HCT116 (cell line): ENCODE measurements at regions not wholly inside any gene's neighbourhood (a gene's known extent, or its start where the extent isn't known, plus 50 kb on each side); places are given as distances from the start of the nearest gene placed in this dataset.

Experiments
- ATAC-seq: fragments of 200-7000 bp; cut with Tn5 transposase; 2 replicates; pipeline ENCODE4 v1.9.1; 2020; ENCODE audit warnings: mild to moderate bottlenecking, moderate library complexity
- BruUV-seq: library from RNA; stranded (reverse); fragments of 400-500 nt; replicated peaks from 2 replicates; lab custom pipeline; 2021; lab: Mats Ljungman, UMichigan
- CTCF ChIA-PET: fragments of 300-600 bp; sonication (Branson Sonifier 250); formaldehyde crosslinking; loops from one replicate; lab custom pipeline; 2021; ENCODE audit warnings: antibody characterized with exemption; lab: Charles Lee
- POLR2A ChIA-PET: fragments of 300-600, 350-600 bp; sonication (Branson Sonifier 250); formaldehyde crosslinking; loops from one replicate; lab custom pipeline; 2021; ENCODE audit warnings: antibody characterized with exemption; lab: Charles Lee
- RAD21 ChIA-PET, 2 experiments: fragments of 300-600 bp; sonication (Branson Sonifier 250); formaldehyde crosslinking; loops; one replicate each; lab custom pipeline; 2023; ENCODE audit warnings: low total read pairs in 2 of 2; ENCODE audit not compliant: uncharacterized antibody in 2 of 2, unreplicated experiment in 2 of 2, low non-redundant PET in 1 of 2; lab: Charles Lee
- DNase-seq: peaks from one replicate; pipeline ENCODE4 v3.0.0-alpha.2; 2010; ENCODE audit warnings: low read depth, low spot score
- H2AFZ ChIP-seq: fragments of 200-600 bp; shearing (Covaris generic), sonication (generic); 2 replicates; pipeline ENCODE4 v1.6.1; 2017; ENCODE audit warnings: low read depth, mixed run types, mixed read lengths, antibody characterized with exemption, low read length; ENCODE audit not compliant: poor library complexity, severe bottlenecking
- H3K27ac ChIP-seq: 2 replicates; pipeline ENCODE4 v1.5.1; 2012; ENCODE audit warnings: low read depth, low read length
- H3K27me3 ChIP-seq: fragments of 200-600 bp; sonication (generic); 2 replicates; pipeline ENCODE4 v1.6.1; 2016; ENCODE audit warnings: mixed run types, low read length, mixed read lengths; ENCODE audit not compliant: insufficient read depth
- H3K36me3 ChIP-seq, 2 experiments: fragments of 200-500 bp in 1 of 2; fragments of 200-600 bp in 1 of 2; sonication (Bioruptor generic) in 1 of 2; sonication (generic) in 1 of 2; 2 replicates each; pipeline versions ENCODE4 v1.5.1 to v1.6.1; 2014 to 2016; ENCODE audit warnings: low read length in 2 of 2, inconsistent platforms in 1 of 2, mixed read lengths in 1 of 2, mixed run types in 1 of 2; ENCODE audit not compliant: insufficient read depth in 2 of 2, control insufficient read depth in 1 of 2
- H3K4me1 ChIP-seq, 2 experiments: fragments of 200-600 bp in 1 of 2; sonication (generic) in 1 of 2; 2 replicates each; pipeline versions ENCODE4 v1.5.1 to v1.6.1; 2012 to 2017; ENCODE audit warnings: low read length in 2 of 2, inconsistent platforms in 1 of 2, mild to moderate bottlenecking in 1 of 2, mixed read lengths in 1 of 2, mixed run types in 1 of 2, moderate library complexity in 1 of 2; ENCODE audit not compliant: insufficient read depth in 2 of 2, control insufficient read depth in 1 of 2
- H3K4me2 ChIP-seq: fragments of 200-600 bp; sonication (generic); 2 replicates; pipeline ENCODE4 v1.6.1; 2017; ENCODE audit warnings: mixed run types, low read length, mixed read lengths
- H3K4me3 ChIP-seq, 2 experiments: fragments of 200-600 bp in 1 of 2; sonication (generic) in 1 of 2; replicated peaks in 1 of 2; 2 replicates each; pipeline ENCODE4 v1.5.1; 2011 to 2016; ENCODE audit warnings: low read length in 2 of 2, control low read depth in 1 of 2, low read depth in 1 of 2, mild to moderate bottlenecking in 1 of 2, mixed read lengths in 1 of 2, mixed run types in 1 of 2
- H3K79me2 ChIP-seq: fragments of 200-600 bp; sonication (generic); 2 replicates; pipeline ENCODE4 v1.6.1; 2017; ENCODE audit warnings: mild to moderate bottlenecking, mixed run types, low read length, moderate library complexity, mixed read lengths; ENCODE audit not compliant: insufficient read depth
- H3K9ac ChIP-seq: fragments of 200-600 bp; sonication (generic); 2 replicates; pipeline ENCODE4 v1.6.1; 2016; ENCODE audit warnings: low read length, mixed read lengths
- H3K9me2 ChIP-seq: fragments of 200-600 bp; sonication (generic), shearing (Covaris generic); 2 replicates; pipeline ENCODE4 v1.6.1; 2017; ENCODE audit warnings: mixed run types, mild to moderate bottlenecking, moderate library complexity; ENCODE audit not compliant: insufficient read depth
- H3K9me3 ChIP-seq, 2 experiments: fragments of 200-500 bp in 1 of 2; fragments of 200-600 bp in 1 of 2; sonication (Bioruptor generic) in 1 of 2; sonication (generic) in 1 of 2; 2 replicates each; pipeline ENCODE4 v1.6.1; 2014 to 2017; ENCODE audit warnings: low read length in 2 of 2, mixed read lengths in 2 of 2, inconsistent platforms in 1 of 2, low read depth in 1 of 2, mild to moderate bottlenecking in 1 of 2, mixed run types in 1 of 2, moderate library complexity in 1 of 2; ENCODE audit not compliant: control insufficient read depth in 1 of 2, insufficient read depth in 1 of 2
- H4K20me1 ChIP-seq: fragments of 200-600 bp; sonication (generic), shearing (Covaris generic); 2 replicates; pipeline ENCODE4 v1.6.1; 2017; ENCODE audit warnings: mixed run types, mild to moderate bottlenecking, moderate library complexity; ENCODE audit not compliant: insufficient read depth
- RAD21 ChIP-seq: IDR thresholded peaks from 2 replicates; pipeline ENCODE4 v1.6.1; 2012; ENCODE audit warnings: low read depth, mild to moderate bottlenecking
- intact Hi-C: fragments of 100-400 bp; cut with micrococcal nuclease; formaldehyde crosslinking; loops from 2 replicates; pipeline ENCODE4 v1.10.0; 2022
- TF ChIP-seq, protein P1 (sequence below): IDR thresholded peaks from 2 replicates; pipeline ENCODE4 v1.6.1; 2011; ENCODE audit warnings: mild to moderate bottlenecking, low read length, moderate library complexity; ENCODE audit not compliant: insufficient replicate concordance; ENCODE audit errors: extremely low read depth
- TF ChIP-seq, protein P2 (sequence below), 3 experiments: fragments of 200-600 bp in 1 of 3; sonication (generic) in 1 of 3; IDR thresholded peaks in 2 of 3; conservative IDR thresholded peaks in 1 of 3; 2 replicates each; pipeline ENCODE4 v1.5.1; 2012 to 2017; ENCODE audit warnings: low read depth in 2 of 3, low read length in 2 of 3, antibody characterized with exemption in 1 of 3, borderline replicate concordance in 1 of 3, control low read depth in 1 of 3, mild to moderate bottlenecking in 1 of 3, mixed read lengths in 1 of 3, mixed run types in 1 of 3, moderate library complexity in 1 of 3; ENCODE audit not compliant: insufficient read depth in 1 of 3

DNA sequence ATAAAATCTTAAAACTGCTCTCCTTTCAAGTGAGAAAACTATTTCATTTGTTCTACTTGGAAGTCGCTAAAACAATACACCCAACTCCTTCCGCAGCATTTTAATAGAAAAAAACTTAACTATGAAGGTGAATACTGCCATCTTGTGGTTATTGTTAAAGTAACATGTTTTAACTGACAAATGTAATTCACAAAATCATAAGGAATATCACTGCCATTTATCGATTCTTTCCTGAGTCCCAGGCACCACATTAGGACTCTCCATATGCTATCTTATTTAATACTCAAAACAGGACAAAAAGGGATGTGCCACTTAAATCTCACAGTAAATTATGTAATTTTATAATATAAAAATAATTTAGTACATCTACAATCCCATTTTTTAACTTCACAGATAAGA lies 130.5 kb upstream of the ITGA1 start:
- Histone ChIP-seq H3K4me2 (peak overlapping the region; percentile 40), H3K27me3 (no peaks in the 10 kb centered on the region), H3K79me2 (no peaks in the 10 kb centered on the region), H3K36me3 (no peaks in the 10 kb centered on the region), H3K4me1 (no peaks in the 10 kb centered on the region), H3K9me2 (no peaks in the 10 kb centered on the region), H2AFZ (peak overlapping the region; percentile 37), H3K27ac (no peak overlapping the region), H3K4me3 (no peak overlapping the region)
- DNase-seq: peak; percentile 42
- RAD21 ChIA-PET: no interaction called here
- CTCF ChIA-PET: interaction anchor here (1.0 to 1.5 kb wide), 3 partner anchors 9 to 1698 kb away, joined by 3 to 4 read pairs (median 3); no protein-coding TSS in a partner anchor
- intact Hi-C loops: loop anchor here (1.0 kb wide), 1 partner anchor 1698 kb away; no protein-coding TSS in a partner anchor
- POLR2A ChIA-PET: no interaction called here
- peak; percentile 61 for ATAC-seq
- peak; percentile 66 for TF ChIP-seq RAD21
- TF ChIP-seq, protein P1, sequence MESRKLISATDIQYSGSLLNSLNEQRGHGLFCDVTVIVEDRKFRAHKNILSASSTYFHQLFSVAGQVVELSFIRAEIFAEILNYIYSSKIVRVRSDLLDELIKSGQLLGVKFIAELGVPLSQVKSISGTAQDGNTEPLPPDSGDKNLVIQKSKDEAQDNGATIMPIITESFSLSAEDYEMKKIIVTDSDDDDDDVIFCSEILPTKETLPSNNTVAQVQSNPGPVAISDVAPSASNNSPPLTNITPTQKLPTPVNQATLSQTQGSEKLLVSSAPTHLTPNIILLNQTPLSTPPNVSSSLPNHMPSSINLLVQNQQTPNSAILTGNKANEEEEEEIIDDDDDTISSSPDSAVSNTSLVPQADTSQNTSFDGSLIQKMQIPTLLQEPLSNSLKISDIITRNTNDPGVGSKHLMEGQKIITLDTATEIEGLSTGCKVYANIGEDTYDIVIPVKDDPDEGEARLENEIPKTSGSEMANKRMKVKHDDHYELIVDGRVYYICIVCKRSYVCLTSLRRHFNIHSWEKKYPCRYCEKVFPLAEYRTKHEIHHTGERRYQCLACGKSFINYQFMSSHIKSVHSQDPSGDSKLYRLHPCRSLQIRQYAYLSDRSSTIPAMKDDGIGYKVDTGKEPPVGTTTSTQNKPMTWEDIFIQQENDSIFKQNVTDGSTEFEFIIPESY: no peak
- TF ChIP-seq, protein P2, sequence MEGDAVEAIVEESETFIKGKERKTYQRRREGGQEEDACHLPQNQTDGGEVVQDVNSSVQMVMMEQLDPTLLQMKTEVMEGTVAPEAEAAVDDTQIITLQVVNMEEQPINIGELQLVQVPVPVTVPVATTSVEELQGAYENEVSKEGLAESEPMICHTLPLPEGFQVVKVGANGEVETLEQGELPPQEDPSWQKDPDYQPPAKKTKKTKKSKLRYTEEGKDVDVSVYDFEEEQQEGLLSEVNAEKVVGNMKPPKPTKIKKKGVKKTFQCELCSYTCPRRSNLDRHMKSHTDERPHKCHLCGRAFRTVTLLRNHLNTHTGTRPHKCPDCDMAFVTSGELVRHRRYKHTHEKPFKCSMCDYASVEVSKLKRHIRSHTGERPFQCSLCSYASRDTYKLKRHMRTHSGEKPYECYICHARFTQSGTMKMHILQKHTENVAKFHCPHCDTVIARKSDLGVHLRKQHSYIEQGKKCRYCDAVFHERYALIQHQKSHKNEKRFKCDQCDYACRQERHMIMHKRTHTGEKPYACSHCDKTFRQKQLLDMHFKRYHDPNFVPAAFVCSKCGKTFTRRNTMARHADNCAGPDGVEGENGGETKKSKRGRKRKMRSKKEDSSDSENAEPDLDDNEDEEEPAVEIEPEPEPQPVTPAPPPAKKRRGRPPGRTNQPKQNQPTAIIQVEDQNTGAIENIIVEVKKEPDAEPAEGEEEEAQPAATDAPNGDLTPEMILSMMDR (IDR thresholded peaks at IDR 0.05 in 2 of 3, conservative IDR thresholded peaks at IDR 0.05 in 1 of 3; ENCODE audit: borderline replicate concordance in 1 of 3, insufficient read depth in 1 of 3, low read depth in 2 of 3, low read length in 2 of 3): peak; percentile 20 to 60 (median 42); a peak in 4 of 6 replicates
- TF ChIP-seq, all 23 proteins: peak for 2
- no TSS peak for BruUV-seq
- Histone ChIP-seq H4K20me1 (no peaks in the 10 kb centered on the region), H3K9ac (no peak overlapping the region), H3K9me3 (no peaks in the 10 kb centered on the region)
